ENCODE measurements at regions not wholly inside any gene's neighbourhood (a gene's known extent, or its start where the extent isn't known, plus 50 kb on each side); places are given as distances from the start of the nearest gene placed in this dataset.

- TF ChIP-seq POLR2AphosphoS5 (IDR thresholded peaks at IDR 0.05; ENCODE audit: low read depth, low read length) (no peak), POLR2A (IDR thresholded peaks at IDR 0.05; ENCODE audit: low read depth, low read length) (no peak), TAF1 (IDR thresholded peaks at IDR 0.05; ENCODE audit: borderline replicate concordance, low read depth, low read length) (no peak)
Observed at GRCh38 chr5:116827078-116827477, 252.5 kb upstream of the SEMA6A start.

Data from GM12892 (cell line).